HCT116 (cell line): ENCODE measurements at regions not wholly inside any gene's neighbourhood (a gene's known extent, or its start where the extent isn't known, plus 50 kb on each side); places are given as distances from the start of the nearest gene placed in this dataset.
"Not testable (repeated sequence)": the region's sequence is repeated elsewhere in the genome, so short reads cannot be mapped to it uniquely, and the experiment has no call there.

Experiments
- CBX3 ChIP-seq: IDR thresholded peaks from 2 replicates; pipeline ENCODE4 v1.6.1; 2012; ENCODE audit warnings: low read depth
- MAX ChIP-seq: IDR thresholded peaks from 2 replicates; pipeline ENCODE4 v1.6.1; 2012
- POLR2AphosphoS5 ChIP-seq: IDR thresholded peaks from 2 replicates; pipeline ENCODE4 v1.6.1; 2011; ENCODE audit warnings: mild to moderate bottlenecking, low read depth, low read length, moderate library complexity
- YY1 ChIP-seq: IDR thresholded peaks from 2 replicates; pipeline ENCODE4 v1.6.1; 2011; ENCODE audit warnings: low read length, low read depth, moderate library complexity, mild to moderate bottlenecking; ENCODE audit not compliant: insufficient replicate concordance; ENCODE audit errors: extremely low read depth
- ZNF274 ChIP-seq: fragments of 200-500 bp; sonication (Bioruptor generic); IDR thresholded peaks from 2 replicates; pipeline ENCODE4 v1.6.1; 2014; ENCODE audit warnings: mild to moderate bottlenecking, low read depth, low read length, inconsistent platforms
- TF ChIP-seq, protein P1 (sequence below), 3 experiments: fragments of 200-600 bp in 1 of 3; sonication (generic) in 1 of 3; IDR thresholded peaks in 2 of 3; conservative IDR thresholded peaks in 1 of 3; 2 replicates each; pipeline ENCODE4 v1.5.1; 2012 to 2017; ENCODE audit warnings: low read depth in 2 of 3, low read length in 2 of 3, antibody characterized with exemption in 1 of 3, borderline replicate concordance in 1 of 3, control low read depth in 1 of 3, mild to moderate bottlenecking in 1 of 3, mixed read lengths in 1 of 3, mixed run types in 1 of 3, moderate library complexity in 1 of 3; ENCODE audit not compliant: insufficient read depth in 1 of 3
- TF ChIP-seq, protein P2 (sequence below): IDR thresholded peaks from 2 replicates; pipeline ENCODE4 v1.6.1; 2012; ENCODE audit warnings: low read depth

DNA sequence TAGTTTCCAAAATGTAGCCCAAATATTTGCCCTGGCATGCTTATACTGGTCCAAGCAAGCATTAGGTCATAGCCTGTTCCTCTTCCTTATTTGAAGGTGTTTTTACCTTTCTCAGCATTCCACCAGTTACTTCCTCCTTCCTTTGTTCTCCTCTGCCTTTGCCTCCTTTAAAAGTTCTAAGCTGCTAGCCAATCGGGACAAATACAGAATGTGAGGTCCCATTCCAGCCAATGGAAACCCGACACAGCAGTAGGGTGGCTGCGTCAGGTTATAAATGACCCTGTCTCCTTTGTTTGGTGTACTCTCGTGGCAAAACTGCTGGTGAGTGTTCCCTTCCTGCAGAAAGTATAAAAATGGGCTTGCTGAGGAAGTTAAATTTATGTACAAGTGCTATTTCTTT, 452.0 kb upstream of the ADARB2 start:
- not testable (repeated sequence) for TF ChIP-seq POLR2AphosphoS5, ZNF274, YY1, MAX, CBX3
- TF ChIP-seq, protein P1, sequence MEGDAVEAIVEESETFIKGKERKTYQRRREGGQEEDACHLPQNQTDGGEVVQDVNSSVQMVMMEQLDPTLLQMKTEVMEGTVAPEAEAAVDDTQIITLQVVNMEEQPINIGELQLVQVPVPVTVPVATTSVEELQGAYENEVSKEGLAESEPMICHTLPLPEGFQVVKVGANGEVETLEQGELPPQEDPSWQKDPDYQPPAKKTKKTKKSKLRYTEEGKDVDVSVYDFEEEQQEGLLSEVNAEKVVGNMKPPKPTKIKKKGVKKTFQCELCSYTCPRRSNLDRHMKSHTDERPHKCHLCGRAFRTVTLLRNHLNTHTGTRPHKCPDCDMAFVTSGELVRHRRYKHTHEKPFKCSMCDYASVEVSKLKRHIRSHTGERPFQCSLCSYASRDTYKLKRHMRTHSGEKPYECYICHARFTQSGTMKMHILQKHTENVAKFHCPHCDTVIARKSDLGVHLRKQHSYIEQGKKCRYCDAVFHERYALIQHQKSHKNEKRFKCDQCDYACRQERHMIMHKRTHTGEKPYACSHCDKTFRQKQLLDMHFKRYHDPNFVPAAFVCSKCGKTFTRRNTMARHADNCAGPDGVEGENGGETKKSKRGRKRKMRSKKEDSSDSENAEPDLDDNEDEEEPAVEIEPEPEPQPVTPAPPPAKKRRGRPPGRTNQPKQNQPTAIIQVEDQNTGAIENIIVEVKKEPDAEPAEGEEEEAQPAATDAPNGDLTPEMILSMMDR (IDR thresholded peaks at IDR 0.05 in 2 of 3, conservative IDR thresholded peaks at IDR 0.05 in 1 of 3; ENCODE audit: borderline replicate concordance in 1 of 3, insufficient read depth in 1 of 3, low read depth in 2 of 3, low read length in 2 of 3), result not testable (repeated sequence)
- TF ChIP-seq, protein P2, sequence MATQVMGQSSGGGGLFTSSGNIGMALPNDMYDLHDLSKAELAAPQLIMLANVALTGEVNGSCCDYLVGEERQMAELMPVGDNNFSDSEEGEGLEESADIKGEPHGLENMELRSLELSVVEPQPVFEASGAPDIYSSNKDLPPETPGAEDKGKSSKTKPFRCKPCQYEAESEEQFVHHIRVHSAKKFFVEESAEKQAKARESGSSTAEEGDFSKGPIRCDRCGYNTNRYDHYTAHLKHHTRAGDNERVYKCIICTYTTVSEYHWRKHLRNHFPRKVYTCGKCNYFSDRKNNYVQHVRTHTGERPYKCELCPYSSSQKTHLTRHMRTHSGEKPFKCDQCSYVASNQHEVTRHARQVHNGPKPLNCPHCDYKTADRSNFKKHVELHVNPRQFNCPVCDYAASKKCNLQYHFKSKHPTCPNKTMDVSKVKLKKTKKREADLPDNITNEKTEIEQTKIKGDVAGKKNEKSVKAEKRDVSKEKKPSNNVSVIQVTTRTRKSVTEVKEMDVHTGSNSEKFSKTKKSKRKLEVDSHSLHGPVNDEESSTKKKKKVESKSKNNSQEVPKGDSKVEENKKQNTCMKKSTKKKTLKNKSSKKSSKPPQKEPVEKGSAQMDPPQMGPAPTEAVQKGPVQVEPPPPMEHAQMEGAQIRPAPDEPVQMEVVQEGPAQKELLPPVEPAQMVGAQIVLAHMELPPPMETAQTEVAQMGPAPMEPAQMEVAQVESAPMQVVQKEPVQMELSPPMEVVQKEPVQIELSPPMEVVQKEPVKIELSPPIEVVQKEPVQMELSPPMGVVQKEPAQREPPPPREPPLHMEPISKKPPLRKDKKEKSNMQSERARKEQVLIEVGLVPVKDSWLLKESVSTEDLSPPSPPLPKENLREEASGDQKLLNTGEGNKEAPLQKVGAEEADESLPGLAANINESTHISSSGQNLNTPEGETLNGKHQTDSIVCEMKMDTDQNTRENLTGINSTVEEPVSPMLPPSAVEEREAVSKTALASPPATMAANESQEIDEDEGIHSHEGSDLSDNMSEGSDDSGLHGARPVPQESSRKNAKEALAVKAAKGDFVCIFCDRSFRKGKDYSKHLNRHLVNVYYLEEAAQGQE, result not testable (repeated sequence)
